22Rv1 (cell line): ENCODE measurements at regions not wholly inside any gene's neighbourhood (a gene's known extent, or its start where the extent isn't known, plus 50 kb on each side); places are given as distances from the start of the nearest gene placed in this dataset.

Source experiments
- H3K27ac ChIP-seq: fragments of 450-650 bp; 2 replicates; pipeline ENCODE4 v1.5.1; 2017
- CTCF ChIP-seq: fragments of 450-650 bp; IDR thresholded peaks from 2 replicates; pipeline ENCODE4 v1.5.1; 2017; ENCODE audit warnings: mild to moderate bottlenecking
- ZFX ChIP-seq: fragments of 450-650 bp; IDR thresholded peaks from 2 replicates; pipeline ENCODE4 v1.6.1; 2017; ENCODE audit warnings: antibody characterized with exemption, borderline replicate concordance

- no peak for TF ChIP-seq ZFX
- TF ChIP-seq CTCF = no peak
- H3K27ac ChIP-seq = no peak overlapping the region
Observed at GRCh38 chr17:13865650-13866049, 203.7 kb upstream of the COX10 start.

- TF ChIP-seq CTCF = no peak
- TF ChIP-seq ZFX = no peak
- H3K27ac ChIP-seq = no peak overlapping the region
Observed at GRCh38 chr17:13869331-13869940, 199.9 kb upstream of the COX10 start.

- TF ChIP-seq ZFX = no peak
- no peak for TF ChIP-seq CTCF
- H3K27ac ChIP-seq = no peak overlapping the region
Observed at GRCh38 chr17:13871261-13871660, 198.0 kb upstream of the COX10 start.

GRCh38 chr17:13874134-13874533, 195.2 kb upstream of the COX10 start:
- TF ChIP-seq ZFX (no peak), CTCF (no peak)
- H3K27ac ChIP-seq = no peak overlapping the region

GRCh38 chr17:13874817-13875216, 194.5 kb upstream of the COX10 start:
- H3K27ac ChIP-seq = no peak overlapping the region
- no peak for TF ChIP-seq CTCF
- TF ChIP-seq ZFX = no peak

GRCh38 chr17:13879961-13880466, 189.3 kb upstream of the COX10 start:
- no peak for TF ChIP-seq ZFX
- no peak for TF ChIP-seq CTCF
- no peak overlapping the region for H3K27ac ChIP-seq

GRCh38 chr17:13883659-13884058, 185.6 kb upstream of the COX10 start:
- TF ChIP-seq CTCF = no peak
- TF ChIP-seq ZFX = no peak

More at GRCh38 chr17:13883659-13884058, 185.6 kb upstream of the COX10 start:
- no peak overlapping the region for H3K27ac ChIP-seq
